PC-9 (cell line): ENCODE measurements at regions not wholly inside any gene's neighbourhood (a gene's known extent, or its start where the extent isn't known, plus 50 kb on each side); places are given as distances from the start of the nearest gene placed in this dataset.

ENCODE experiments used
- EZH2 ChIP-seq: fragments of 200-600 bp; sonication (generic); IDR thresholded peaks from 2 replicates; pipeline ENCODE4 v1.8.0; 2017; ENCODE audit warnings: antibody characterized with exemption, low read depth
- TF ChIP-seq, protein P1 (sequence below): fragments of 200-600 bp; sonication (generic); conservative IDR thresholded peaks from 2 replicates; pipeline ENCODE4 v1.6.1; 2017; ENCODE audit warnings: mixed run types, antibody characterized with exemption, mild to moderate bottlenecking, moderate library complexity

DNA sequence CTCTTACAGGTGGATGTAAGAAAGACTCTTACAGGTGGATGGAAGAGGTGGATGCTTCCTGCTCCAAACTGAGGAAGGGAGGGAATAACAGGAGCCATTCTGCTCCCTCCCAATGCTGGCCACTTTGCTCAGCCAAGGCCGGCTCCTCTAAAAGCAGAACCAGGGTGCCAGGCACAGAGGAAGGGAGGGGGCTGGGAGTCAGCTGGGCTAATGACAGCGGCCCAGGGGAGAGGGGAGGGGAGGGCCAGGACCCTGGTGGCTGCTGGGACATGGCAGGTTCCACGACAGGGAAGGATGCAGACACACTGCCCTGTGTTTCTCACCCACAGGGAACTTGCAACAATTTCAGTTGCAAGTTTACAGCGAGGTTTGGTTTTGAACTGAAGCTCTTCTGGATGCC, 173.4 kb downstream of the ANAPC1 start:
- TF ChIP-seq, protein P1, sequence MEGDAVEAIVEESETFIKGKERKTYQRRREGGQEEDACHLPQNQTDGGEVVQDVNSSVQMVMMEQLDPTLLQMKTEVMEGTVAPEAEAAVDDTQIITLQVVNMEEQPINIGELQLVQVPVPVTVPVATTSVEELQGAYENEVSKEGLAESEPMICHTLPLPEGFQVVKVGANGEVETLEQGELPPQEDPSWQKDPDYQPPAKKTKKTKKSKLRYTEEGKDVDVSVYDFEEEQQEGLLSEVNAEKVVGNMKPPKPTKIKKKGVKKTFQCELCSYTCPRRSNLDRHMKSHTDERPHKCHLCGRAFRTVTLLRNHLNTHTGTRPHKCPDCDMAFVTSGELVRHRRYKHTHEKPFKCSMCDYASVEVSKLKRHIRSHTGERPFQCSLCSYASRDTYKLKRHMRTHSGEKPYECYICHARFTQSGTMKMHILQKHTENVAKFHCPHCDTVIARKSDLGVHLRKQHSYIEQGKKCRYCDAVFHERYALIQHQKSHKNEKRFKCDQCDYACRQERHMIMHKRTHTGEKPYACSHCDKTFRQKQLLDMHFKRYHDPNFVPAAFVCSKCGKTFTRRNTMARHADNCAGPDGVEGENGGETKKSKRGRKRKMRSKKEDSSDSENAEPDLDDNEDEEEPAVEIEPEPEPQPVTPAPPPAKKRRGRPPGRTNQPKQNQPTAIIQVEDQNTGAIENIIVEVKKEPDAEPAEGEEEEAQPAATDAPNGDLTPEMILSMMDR: no peak
- TF ChIP-seq EZH2: no peak
